ENCODE measurements at regions not wholly inside any gene's neighbourhood (a gene's known extent, or its start where the extent isn't known, plus 50 kb on each side); places are given as distances from the start of the nearest gene placed in this dataset.

GRCh38 chr9:79255651-79256260 lies 316.0 kb upstream of the TLE4 start:
- TF ChIP-seq POLR2A (IDR thresholded peaks at IDR 0.05): no peak
- no peak for TF ChIP-seq CTCF (IDR thresholded peaks at IDR 0.05)

All from breast epithelium (tissue), 3 donors.